Ovary (tissue), 7 donors: ENCODE measurements at regions not wholly inside any gene's neighbourhood (a gene's known extent, or its start where the extent isn't known, plus 50 kb on each side); places are given as distances from the start of the nearest gene placed in this dataset.

Experiments used
- DNase-seq, 5 donors: peaks; one replicate each; pipeline ENCODE4 v3.0.0-alpha.2; 2019 to 2020
- H3K27ac ChIP-seq, 2 donors: fragments of 200-600 bp; one replicate each; pipeline versions ENCODE4 v1.5.1 to v1.8.0; 2019 to 2022
- H3K27me3 ChIP-seq: fragments of 200-600 bp; one replicate; pipeline ENCODE4 v1.8.0; 2022
- H3K36me3 ChIP-seq: fragments of 200-600 bp; sonication (generic); one replicate; pipeline ENCODE4 v1.5.1; 2019
- H3K4me1 ChIP-seq: one replicate; pipeline ENCODE4 v1.8.1; 2013; ENCODE audit warnings: mild to moderate bottlenecking, moderate library complexity; ENCODE audit not compliant: insufficient read depth
- H3K4me3 ChIP-seq: fragments of 200-600 bp; sonication (generic); one replicate; pipeline ENCODE4 v1.5.1; 2017
- H3K9me3 ChIP-seq, 2 donors: fragments of 200-600 bp in 1 of 2; sonication (generic) in 1 of 2; one replicate each; pipeline versions ENCODE4 v1.5.1 to v1.8.1; 2013 to 2019; ENCODE audit warnings: mild to moderate bottlenecking in 1 of 2, moderate library complexity in 1 of 2
- EP300 ChIP-seq: sonication (generic); formaldehyde crosslinking; IDR thresholded peaks from one replicate; pipeline ENCODE4 v1.6.1; 2017; ENCODE audit warnings: antibody characterized with exemption
- POLR2A ChIP-seq: fragments of 450-650 bp; IDR thresholded peaks from one replicate; pipeline ENCODE4 v1.6.1; 2017; ENCODE audit warnings: antibody characterized with exemption, mild to moderate bottlenecking, moderate library complexity
- WGBS, 3 donors: extraction: QIAGEN DNeasy Blood & Tissue Kit in 1 of 3; methylation state at CpG; one replicate each; pipeline versions ENCODE4 v1.1.5 to v1.1.7; 2013 to 2017; 5-methylcytosine and 5-hydroxymethylcytosine counted together
- intact Hi-C, 4 donors: fragments of 100-400 bp; cut with DNase I; formaldehyde crosslinking; loops; one replicate each; pipeline versions ENCODE4 v1.11.0 to v1.15.1; 2022 to 2023
- TF ChIP-seq, protein P1 (sequence below), 3 donors: fragments of 450-650 bp in 2 of 3; fragments of 200-600 bp in 1 of 3; IDR thresholded peaks; one replicate each; pipeline versions ENCODE4 v1.5.1 to v1.8.0; 2016 to 2022; ENCODE audit warnings: antibody characterized with exemption in 3 of 3, mild to moderate bottlenecking in 1 of 3
- donor health status: DM: no; HTN: no; CAD: no; lungs with moderate emphysema.
- donor health status: DM: no; HTN: no; CAD: no.
- donor health status: Bipolar disorder and iron deficiency.
- donor health status: DM: no; HTN: no; CAD: no.
- donor health status: DM: yes; HTN: yes; CAD: no.

- no peak overlapping the region for H3K27ac ChIP-seq
- intact Hi-C loops: no loop called here
- whole genome bisulfite sequencing, 3 donors: 16 to 31% (median 21%) methylated on average over 6 of the region's 6 CpGs
Observed at GRCh38 chr5:17989567-17990563, 355.6 kb downstream of the TAF11L14 start.

GRCh38 chr5:17991775-17992174, 357.5 kb downstream of the TAF11L14 start:
- no peaks in the 10 kb centered on the region for H3K4me1 ChIP-seq
- intact Hi-C loops: no loop called here
- DNase-seq: no peak
- 61 to 86% (median 74%) methylated on average over 2 of the region's 2 CpGs for WGBS, 3 donors
- H3K9me3 ChIP-seq: no peaks in the 10 kb centered on the region
- H3K4me3 ChIP-seq: no peak overlapping the region
- no peaks in the 10 kb centered on the region for H3K27me3 ChIP-seq
- H3K27ac ChIP-seq: no peak overlapping the region
- TF ChIP-seq POLR2A: no peak
- TF ChIP-seq EP300: no peak
- TF ChIP-seq, protein P1, sequence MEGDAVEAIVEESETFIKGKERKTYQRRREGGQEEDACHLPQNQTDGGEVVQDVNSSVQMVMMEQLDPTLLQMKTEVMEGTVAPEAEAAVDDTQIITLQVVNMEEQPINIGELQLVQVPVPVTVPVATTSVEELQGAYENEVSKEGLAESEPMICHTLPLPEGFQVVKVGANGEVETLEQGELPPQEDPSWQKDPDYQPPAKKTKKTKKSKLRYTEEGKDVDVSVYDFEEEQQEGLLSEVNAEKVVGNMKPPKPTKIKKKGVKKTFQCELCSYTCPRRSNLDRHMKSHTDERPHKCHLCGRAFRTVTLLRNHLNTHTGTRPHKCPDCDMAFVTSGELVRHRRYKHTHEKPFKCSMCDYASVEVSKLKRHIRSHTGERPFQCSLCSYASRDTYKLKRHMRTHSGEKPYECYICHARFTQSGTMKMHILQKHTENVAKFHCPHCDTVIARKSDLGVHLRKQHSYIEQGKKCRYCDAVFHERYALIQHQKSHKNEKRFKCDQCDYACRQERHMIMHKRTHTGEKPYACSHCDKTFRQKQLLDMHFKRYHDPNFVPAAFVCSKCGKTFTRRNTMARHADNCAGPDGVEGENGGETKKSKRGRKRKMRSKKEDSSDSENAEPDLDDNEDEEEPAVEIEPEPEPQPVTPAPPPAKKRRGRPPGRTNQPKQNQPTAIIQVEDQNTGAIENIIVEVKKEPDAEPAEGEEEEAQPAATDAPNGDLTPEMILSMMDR (IDR thresholded peaks at IDR 0.05): no peak
- H3K36me3 ChIP-seq: no peaks in the 10 kb centered on the region

More at GRCh38 chr5:17989567-17990563, 355.6 kb downstream of the TAF11L14 start:
- Histone ChIP-seq H3K4me3 (no peak overlapping the region), H3K4me1 (no peaks in the 10 kb centered on the region), H3K27me3 (no peaks in the 10 kb centered on the region), H3K36me3 (no peaks in the 10 kb centered on the region), H3K9me3 (no peaks in the 10 kb centered on the region)
- no peak for DNase-seq
- TF ChIP-seq, protein P1 (IDR thresholded peaks at IDR 0.05): no peak
- TF ChIP-seq EP300 (no peak), POLR2A (no peak)

DNA sequence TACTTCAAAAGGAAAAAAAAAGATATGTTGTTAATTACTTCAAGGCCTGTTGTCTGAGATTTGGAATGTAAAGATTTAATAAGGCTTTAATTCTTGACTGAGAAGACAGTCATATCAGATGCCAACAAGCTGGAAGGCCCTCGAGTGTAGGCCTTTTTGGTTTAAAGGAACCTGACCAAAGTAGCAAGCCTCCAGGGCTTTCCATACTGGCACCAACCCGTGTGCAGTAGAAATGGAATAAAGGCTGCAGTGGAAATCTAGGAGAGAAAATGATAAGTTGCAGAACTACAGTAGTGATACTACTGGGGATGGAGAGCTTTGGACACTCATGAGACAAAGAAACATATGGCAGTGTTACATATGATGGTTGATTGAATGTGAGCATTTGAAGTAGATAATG, 358.0 kb downstream of the TAF11L14 start:
- WGBS, 3 donors: 53 to 60% (median 59%) methylated on average over 2 of the region's 2 CpGs
- no peaks in the 10 kb centered on the region for H3K27me3 ChIP-seq
- TF ChIP-seq EP300 (no peak), POLR2A (no peak)
- TF ChIP-seq, protein P1 (IDR thresholded peaks at IDR 0.05): no peak

GRCh38 chr5:17995997-17996396, 361.7 kb downstream of the TAF11L14 start:
- Histone ChIP-seq H3K4me3 (no peak overlapping the region), H3K36me3 (no peaks in the 10 kb centered on the region), H3K4me1 (no peaks in the 10 kb centered on the region), H3K27me3 (no peaks in the 10 kb centered on the region), H3K27ac (no peak overlapping the region), H3K9me3 (no peaks in the 10 kb centered on the region)
- TF ChIP-seq POLR2A: no peak
- no peak for TF ChIP-seq EP300
- TF ChIP-seq, protein P1 (IDR thresholded peaks at IDR 0.05): no peak
- 47 to 61% (median 60%) methylated on average over 3 of the region's 3 CpGs for WGBS, 3 donors
- no peak for DNase-seq
- intact Hi-C loops: no loop called here

More for the DNA sequence above, 358.0 kb downstream of the TAF11L14 start:
- no peaks in the 10 kb centered on the region for H3K9me3 ChIP-seq
- H3K4me1 ChIP-seq: no peaks in the 10 kb centered on the region
- H3K27ac ChIP-seq: no peak overlapping the region
- intact Hi-C loops: no loop called here
- DNase-seq: no peak
- H3K36me3 ChIP-seq: no peaks in the 10 kb centered on the region
- H3K4me3 ChIP-seq: no peak overlapping the region
